ENCODE measurements at regions not wholly inside any gene's neighbourhood (a gene's known extent, or its start where the extent isn't known, plus 50 kb on each side); places are given as distances from the start of the nearest gene placed in this dataset.

DNA sequence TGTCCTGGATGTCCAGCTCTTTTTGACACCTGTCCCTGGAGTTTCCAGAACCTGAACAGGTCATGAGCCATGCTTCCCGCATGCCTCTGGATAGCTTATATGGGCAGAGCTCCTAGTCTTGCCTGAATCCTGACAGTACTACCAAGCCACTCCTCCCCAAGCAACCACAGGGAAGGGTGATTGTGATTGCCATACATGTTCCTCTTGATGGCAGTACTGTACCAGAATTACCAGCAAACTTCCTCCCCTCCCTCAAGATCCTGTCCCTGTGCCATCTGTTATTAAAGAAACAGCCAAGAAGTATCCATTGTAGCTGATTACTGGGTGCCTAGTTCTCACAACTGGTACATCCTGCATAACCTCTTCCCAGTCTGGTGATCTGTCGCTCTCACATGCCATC lies 264.3 kb upstream of the AGTR2 start:
- Histone ChIP-seq H3K4me3 (no peak overlapping the region), H3K27me3 (replicated peaks in 1 of 2; ENCODE audit: control insufficient read depth in 2 of 2, insufficient read depth in 2 of 2, low read length in 1 of 2) (no peaks in the 10 kb centered on the region), H3K79me2 (ENCODE audit: control insufficient read depth, insufficient read depth, low read length) (no peaks in the 10 kb centered on the region), H3K4me1 (ENCODE audit: control insufficient read depth, insufficient read depth, low read length) (no peaks in the 10 kb centered on the region), H3K36me3 (ENCODE audit: control insufficient read depth in 2 of 2, insufficient read depth in 2 of 2, low read length in 1 of 2) (no peaks in the 10 kb centered on the region), H3K9ac (ENCODE audit: control insufficient read depth, insufficient read depth, low read length) (no peak overlapping the region), H4K20me1 (ENCODE audit: control insufficient read depth, insufficient read depth) (no peaks in the 10 kb centered on the region), H3K9me3 (replicated peaks; ENCODE audit: control insufficient read depth, insufficient read depth, low read length) (no peaks in the 10 kb centered on the region; the same call in 2 of the 3 replicates), H2AFZ (ENCODE audit: control insufficient read depth, low read depth, low read length) (no peak overlapping the region), H3K27ac (ENCODE audit: control insufficient read depth, insufficient read depth) (no peak overlapping the region), H3K4me2 (ENCODE audit: control insufficient read depth, insufficient read depth) (no peak overlapping the region)
- ChIA-PET CTCF (no interaction called here), POLR2A (no interaction called here), RAD21 (ENCODE audit: unreplicated experiment) (interaction anchor here (0.8 kb wide), 1 partner anchor 35 kb away, joined by 4 read pairs; no protein-coding TSS in a partner anchor), SMC1A (ENCODE audit: uncharacterized antibody, unreplicated experiment) (no interaction called here)
- DNase-seq (ENCODE audit: low read depth, low spot score) (no peak), FAIRE-seq (no peak), ATAC-seq (no peak)
- in situ Hi-C loops (cut with MboI) (no loop called here), intact Hi-C loops (cut with micrococcal nuclease; ENCODE audit: unreplicated experiment) (no loop called here)
- WGBS (ENCODE audit: insufficient coverage, insufficient replicate concordance, low lambda C conversion rate, missing lambda C conversion rate) = 49% methylated on average over 2 of the region's 2 CpGs
- no TSS peak for BruUV-seq (replicated peaks)
- TF ChIP-seq MEF2A (IDR thresholded peaks at IDR 0.05; ENCODE audit: insufficient read depth, low read depth, low read length) = no peak
- no peak for TF ChIP-seq IRF5 (IDR thresholded peaks at IDR 0.05; ENCODE audit: borderline replicate concordance)

- no TSS peak for BruUV-seq (replicated peaks)
- Histone ChIP-seq H4K20me1 (ENCODE audit: control insufficient read depth, insufficient read depth) (no peaks in the 10 kb centered on the region), H3K79me2 (ENCODE audit: control insufficient read depth, insufficient read depth, low read length) (no peaks in the 10 kb centered on the region), H3K27ac (ENCODE audit: control insufficient read depth, insufficient read depth) (no peak overlapping the region), H3K4me1 (ENCODE audit: control insufficient read depth, insufficient read depth, low read length) (no peaks in the 10 kb centered on the region), H3K27me3 (replicated peaks in 1 of 2; ENCODE audit: control insufficient read depth in 2 of 2, insufficient read depth in 2 of 2, low read length in 1 of 2) (no peaks in the 10 kb centered on the region), H3K9me3 (replicated peaks; ENCODE audit: control insufficient read depth, insufficient read depth, low read length) (no peaks in the 10 kb centered on the region; the same call in 2 of the 3 replicates), H3K9ac (ENCODE audit: control insufficient read depth, insufficient read depth, low read length) (no peak overlapping the region), H3K4me2 (ENCODE audit: control insufficient read depth, insufficient read depth) (no peak overlapping the region), H3K36me3 (ENCODE audit: control insufficient read depth in 2 of 2, insufficient read depth in 2 of 2, low read length in 1 of 2) (no peaks in the 10 kb centered on the region), H2AFZ (ENCODE audit: control insufficient read depth, low read depth, low read length) (no peak overlapping the region), H3K4me3 (no peak overlapping the region)
- intact Hi-C loops (cut with micrococcal nuclease; ENCODE audit: unreplicated experiment) (no loop called here), in situ Hi-C loops (cut with MboI) (no loop called here)
- DNase-seq (ENCODE audit: low read depth, low spot score) (no peak), FAIRE-seq (no peak), ATAC-seq (no peak)
- RAD21 ChIA-PET (ENCODE audit: unreplicated experiment) = interaction anchor here (0.8 kb wide), 1 partner anchor 35 kb away, joined by 4 read pairs; no protein-coding TSS in a partner anchor
- TF ChIP-seq IRF3 (IDR thresholded peaks at IDR 0.05) (no peak), WRNIP1 (IDR thresholded peaks at IDR 0.05; ENCODE audit: borderline replicate concordance, low read depth, low read length) (no peak), DPF2 (IDR thresholded peaks at IDR 0.05) (no peak), SREBF2 (IDR thresholded peaks at IDR 0.05; ENCODE audit: low read length) (no peak), ZBTB40 (IDR thresholded peaks at IDR 0.05; ENCODE audit: borderline replicate concordance) (no peak), ZZZ3 (IDR thresholded peaks at IDR 0.05; ENCODE audit: control insufficient read depth, insufficient read length, low read depth) (no peak), HDAC6 (IDR thresholded peaks at IDR 0.05; ENCODE audit: unreplicated experiment) (no peak)
- TF ChIP-seq, protein P1, sequence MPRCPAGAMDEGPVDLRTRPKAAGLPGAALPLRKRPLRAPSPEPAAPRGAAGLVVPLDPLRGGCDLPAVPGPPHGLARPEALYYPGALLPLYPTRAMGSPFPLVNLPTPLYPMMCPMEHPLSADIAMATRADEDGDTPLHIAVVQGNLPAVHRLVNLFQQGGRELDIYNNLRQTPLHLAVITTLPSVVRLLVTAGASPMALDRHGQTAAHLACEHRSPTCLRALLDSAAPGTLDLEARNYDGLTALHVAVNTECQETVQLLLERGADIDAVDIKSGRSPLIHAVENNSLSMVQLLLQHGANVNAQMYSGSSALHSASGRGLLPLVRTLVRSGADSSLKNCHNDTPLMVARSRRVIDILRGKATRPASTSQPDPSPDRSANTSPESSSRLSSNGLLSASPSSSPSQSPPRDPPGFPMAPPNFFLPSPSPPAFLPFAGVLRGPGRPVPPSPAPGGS (IDR thresholded peaks at IDR 0.05; ENCODE audit: borderline replicate concordance, insufficient read depth, low read depth, low read length, poor library complexity, severe bottlenecking) = no peak
- SMC1A ChIA-PET (ENCODE audit: uncharacterized antibody, unreplicated experiment) = no interaction called here
- 3% methylated on average over 3 of the region's 3 CpGs for WGBS (ENCODE audit: insufficient coverage, insufficient replicate concordance, low lambda C conversion rate, missing lambda C conversion rate)
- POLR2A ChIA-PET = no interaction called here
- CTCF ChIA-PET = no interaction called here
These were observed 263.7 kb upstream of the AGTR2 start for GRCh38 chrX:115906881-115907280.

Data from GM12878 (cell line).